HS-5 (cell line): ENCODE measurements at regions not wholly inside any gene's neighbourhood (a gene's known extent, or its start where the extent isn't known, plus 50 kb on each side); places are given as distances from the start of the nearest gene placed in this dataset.

Source experiments
- DNase-seq: peaks from one replicate; pipeline ENCODE4 v3.0.0-alpha.2; 2012; ENCODE audit warnings: low read depth

GRCh38 chr12:90077756-90078155 lies 369.1 kb upstream of the ATP2B1 start:
- DNase-seq: no peak

- DNase-seq: no peak
Measured at GRCh38 chr12:90076851-90077319, 368.2 kb upstream of the ATP2B1 start.

GRCh38 chr12:90075685-90076084 lies 367.0 kb upstream of the ATP2B1 start:
- no peak for DNase-seq

- DNase-seq: no peak
Measured at GRCh38 chr12:90074086-90074485, 365.4 kb upstream of the ATP2B1 start.

- no peak for DNase-seq
Measured at GRCh38 chr12:90071996-90072395, 363.4 kb upstream of the ATP2B1 start.

GRCh38 chr12:90069711-90070110 lies 361.1 kb upstream of the ATP2B1 start:
- DNase-seq: no peak

- no peak for DNase-seq
Measured at GRCh38 chr12:90067791-90068190, 359.2 kb upstream of the ATP2B1 start.

GRCh38 chr12:90064852-90065801 lies 356.5 kb upstream of the ATP2B1 start:
- DNase-seq: no peak

- no peak for DNase-seq
Measured at GRCh38 chr12:90062799-90063198, 354.2 kb upstream of the ATP2B1 start.

- no peak for DNase-seq
Measured at GRCh38 chr12:90061809-90062208, 353.2 kb upstream of the ATP2B1 start.

- DNase-seq: no peak
Measured at GRCh38 chr12:90060031-90060430, 351.4 kb upstream of the ATP2B1 start.

- DNase-seq: peak; percentile 51
Measured at GRCh38 chr12:90058704-90059103, 350.1 kb upstream of the ATP2B1 start.

GRCh38 chr12:90055071-90055470 lies 346.4 kb upstream of the ATP2B1 start:
- DNase-seq: no peak

GRCh38 chr12:90048918-90049317 lies 340.3 kb upstream of the ATP2B1 start:
- DNase-seq: no peak

- no peak for DNase-seq
Measured at GRCh38 chr12:90045559-90045958, 336.9 kb upstream of the ATP2B1 start.

GRCh38 chr12:90044069-90044468 lies 335.4 kb upstream of the ATP2B1 start:
- DNase-seq: no peak

GRCh38 chr12:90042920-90043641 lies 334.4 kb upstream of the ATP2B1 start:
- peak; percentile 36 for DNase-seq

GRCh38 chr12:90038289-90038688 lies 329.7 kb upstream of the ATP2B1 start:
- no peak for DNase-seq

GRCh38 chr12:90037740-90038139 lies 329.1 kb upstream of the ATP2B1 start:
- no peak for DNase-seq

- DNase-seq: peak; percentile 48
Measured at GRCh38 chr12:90036637-90037036, 328.0 kb upstream of the ATP2B1 start.

GRCh38 chr12:90030726-90031125 lies 322.1 kb upstream of the ATP2B1 start:
- no peak for DNase-seq

GRCh38 chr12:90029317-90029716 lies 320.7 kb upstream of the ATP2B1 start:
- no peak for DNase-seq

GRCh38 chr12:90028635-90029051 lies 320.0 kb upstream of the ATP2B1 start:
- DNase-seq: no peak
